ENCODE measurements at regions not wholly inside any gene's neighbourhood (a gene's known extent, or its start where the extent isn't known, plus 50 kb on each side); places are given as distances from the start of the nearest gene placed in this dataset.

DNA sequence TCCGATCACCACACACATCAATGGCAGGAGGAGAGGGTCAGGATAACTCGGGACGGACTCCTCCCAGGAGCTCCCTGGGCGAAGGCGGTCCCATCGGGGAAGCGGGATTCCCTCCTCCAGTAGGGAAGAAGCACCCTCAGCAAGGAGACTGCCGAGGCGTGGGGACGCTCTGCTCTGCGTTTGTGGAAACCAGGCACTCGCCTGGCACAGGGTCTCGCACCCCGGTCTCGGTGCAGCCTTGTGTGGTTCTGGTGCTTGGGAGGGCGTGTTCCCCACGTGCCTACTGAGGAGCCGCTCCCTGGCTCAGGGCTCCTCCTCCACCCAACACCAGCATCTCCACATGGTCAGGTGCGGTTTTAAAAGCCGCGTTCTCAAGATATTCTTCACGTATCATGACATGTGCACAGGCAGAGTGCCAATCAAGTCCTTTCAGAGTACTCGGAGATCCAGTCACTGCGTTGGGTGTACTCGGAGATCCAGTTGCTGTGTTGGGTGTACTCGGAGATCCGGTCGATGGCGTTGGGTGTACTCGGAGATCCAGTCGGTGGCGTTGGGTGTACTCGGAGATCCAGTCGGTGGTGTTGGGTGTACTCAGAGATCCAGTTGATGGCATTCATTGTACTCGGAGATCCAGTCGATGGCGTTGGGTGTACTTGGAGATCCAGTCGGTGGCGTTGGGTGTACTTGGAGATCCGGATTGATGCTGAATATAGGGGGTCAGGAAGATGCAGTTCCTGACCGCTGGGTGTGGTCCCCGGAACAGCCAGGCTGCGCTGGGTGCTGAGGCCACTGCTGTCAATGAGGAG lies 117.5 kb downstream of the RTP5 start:
- Mint-ChIP-seq H3K4me1 (no peaks in the 10 kb centered on the region), H3K36me3 (ENCODE audit: insufficient read depth in 1 of 3, low read depth in 3 of 3) (peaks cover 2 to 15% (median 4%) of the 10 kb centered on the region in 3 experiments; a peak in 5 of 7 replicates), H3K27me3 (ENCODE audit: low read depth) (peaks cover 28% of the 10 kb centered on the region), H3K4me3 (no peak overlapping the region), H3K27ac (no peak overlapping the region), H3K9me3 (peaks cover 26 to 30% of the 10 kb centered on the region in 2 experiments)
- Histone ChIP-seq H2AFZ (ENCODE audit: low read length) (no peak overlapping the region), H3K27me3 (ENCODE audit: insufficient read depth, low read length) (no peaks in the 10 kb centered on the region), H3K23ac (ENCODE audit: insufficient read length, low read depth, low read length) (no peak overlapping the region), H4K5ac (ENCODE audit: insufficient read length, low read depth, low read length) (no peak overlapping the region), H3K79me1 (ENCODE audit: insufficient read depth, low read depth, low read length, poor library complexity, severe bottlenecking) (no peaks in the 10 kb centered on the region), H3K9ac (ENCODE audit: extremely low read depth, insufficient read length, low read length) (no peak overlapping the region), H3K4me1 (ENCODE audit: insufficient read depth, low read length) (no peaks in the 10 kb centered on the region), H3K18ac (ENCODE audit: insufficient read length, low read depth, low read length) (no peak overlapping the region), H2BK120ac (ENCODE audit: low read depth, low read length, poor library complexity, severe bottlenecking) (no peak overlapping the region), H3T11ph (ENCODE audit: low read length) (no peak overlapping the region), H4K91ac (ENCODE audit: insufficient read length, low read depth, low read length) (no peak overlapping the region), H3K79me2 (ENCODE audit: insufficient read depth, low read length) (no peaks in the 10 kb centered on the region), H4K8ac (replicated peaks; ENCODE audit: insufficient read length, low read depth, low read length) (no peak overlapping the region), H2BK5ac (ENCODE audit: insufficient read length, low read length) (no peak overlapping the region), H3K4ac (ENCODE audit: low read depth, low read length) (no peak overlapping the region), H3K14ac (ENCODE audit: insufficient read depth, low read length) (no peak overlapping the region), H4K20me1 (ENCODE audit: control insufficient read depth, insufficient read depth, insufficient read length) (no peaks in the 10 kb centered on the region), H2BK12ac (ENCODE audit: insufficient read length, low read depth, low read length) (no peak overlapping the region), H2BK20ac (ENCODE audit: low read depth, low read length, poor library complexity, severe bottlenecking) (no peak overlapping the region), H3K56ac (ENCODE audit: insufficient read length, low read depth, low read length) (no peak overlapping the region), H3K4me2 (ENCODE audit: insufficient read depth, insufficient read length, low read length) (no peak overlapping the region), H2AK5ac (ENCODE audit: insufficient read length, low read length) (no peak overlapping the region), H3K23me2 (ENCODE audit: insufficient read length, low read depth, low read length, poor library complexity, severe bottlenecking) (no peaks in the 10 kb centered on the region), H3K9me3 (ENCODE audit: control insufficient read depth, low read depth, low read length) (no peaks in the 10 kb centered on the region), H2BK15ac (ENCODE audit: low read depth, low read length) (no peak overlapping the region), H3K27ac (ENCODE audit: insufficient read length, low read depth, low read length) (no peak overlapping the region)
- TF ChIP-seq, protein P1, sequence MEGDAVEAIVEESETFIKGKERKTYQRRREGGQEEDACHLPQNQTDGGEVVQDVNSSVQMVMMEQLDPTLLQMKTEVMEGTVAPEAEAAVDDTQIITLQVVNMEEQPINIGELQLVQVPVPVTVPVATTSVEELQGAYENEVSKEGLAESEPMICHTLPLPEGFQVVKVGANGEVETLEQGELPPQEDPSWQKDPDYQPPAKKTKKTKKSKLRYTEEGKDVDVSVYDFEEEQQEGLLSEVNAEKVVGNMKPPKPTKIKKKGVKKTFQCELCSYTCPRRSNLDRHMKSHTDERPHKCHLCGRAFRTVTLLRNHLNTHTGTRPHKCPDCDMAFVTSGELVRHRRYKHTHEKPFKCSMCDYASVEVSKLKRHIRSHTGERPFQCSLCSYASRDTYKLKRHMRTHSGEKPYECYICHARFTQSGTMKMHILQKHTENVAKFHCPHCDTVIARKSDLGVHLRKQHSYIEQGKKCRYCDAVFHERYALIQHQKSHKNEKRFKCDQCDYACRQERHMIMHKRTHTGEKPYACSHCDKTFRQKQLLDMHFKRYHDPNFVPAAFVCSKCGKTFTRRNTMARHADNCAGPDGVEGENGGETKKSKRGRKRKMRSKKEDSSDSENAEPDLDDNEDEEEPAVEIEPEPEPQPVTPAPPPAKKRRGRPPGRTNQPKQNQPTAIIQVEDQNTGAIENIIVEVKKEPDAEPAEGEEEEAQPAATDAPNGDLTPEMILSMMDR (conservative IDR thresholded peaks at IDR 0.05): no peak
- no CpG with 5 or more reads among the region's 43 CpGs for WGBS (ENCODE audit: extremely low coverage, insufficient read length, low lambda C conversion rate)
- DNase-seq: peak; percentile 34
